GM19324 (cell line): ENCODE measurements at regions not wholly inside any gene's neighbourhood (a gene's known extent, or its start where the extent isn't known, plus 50 kb on each side); places are given as distances from the start of the nearest gene placed in this dataset.

Source experiments
- ATAC-seq: cut with Tn5 transposase; IDR thresholded peaks from one replicate; pipeline ENCODE4 v1.9.1; 2021; ENCODE audit warnings: mild to moderate bottlenecking, moderate library complexity; ENCODE audit not compliant: unreplicated experiment, low FRiP score

DNA sequence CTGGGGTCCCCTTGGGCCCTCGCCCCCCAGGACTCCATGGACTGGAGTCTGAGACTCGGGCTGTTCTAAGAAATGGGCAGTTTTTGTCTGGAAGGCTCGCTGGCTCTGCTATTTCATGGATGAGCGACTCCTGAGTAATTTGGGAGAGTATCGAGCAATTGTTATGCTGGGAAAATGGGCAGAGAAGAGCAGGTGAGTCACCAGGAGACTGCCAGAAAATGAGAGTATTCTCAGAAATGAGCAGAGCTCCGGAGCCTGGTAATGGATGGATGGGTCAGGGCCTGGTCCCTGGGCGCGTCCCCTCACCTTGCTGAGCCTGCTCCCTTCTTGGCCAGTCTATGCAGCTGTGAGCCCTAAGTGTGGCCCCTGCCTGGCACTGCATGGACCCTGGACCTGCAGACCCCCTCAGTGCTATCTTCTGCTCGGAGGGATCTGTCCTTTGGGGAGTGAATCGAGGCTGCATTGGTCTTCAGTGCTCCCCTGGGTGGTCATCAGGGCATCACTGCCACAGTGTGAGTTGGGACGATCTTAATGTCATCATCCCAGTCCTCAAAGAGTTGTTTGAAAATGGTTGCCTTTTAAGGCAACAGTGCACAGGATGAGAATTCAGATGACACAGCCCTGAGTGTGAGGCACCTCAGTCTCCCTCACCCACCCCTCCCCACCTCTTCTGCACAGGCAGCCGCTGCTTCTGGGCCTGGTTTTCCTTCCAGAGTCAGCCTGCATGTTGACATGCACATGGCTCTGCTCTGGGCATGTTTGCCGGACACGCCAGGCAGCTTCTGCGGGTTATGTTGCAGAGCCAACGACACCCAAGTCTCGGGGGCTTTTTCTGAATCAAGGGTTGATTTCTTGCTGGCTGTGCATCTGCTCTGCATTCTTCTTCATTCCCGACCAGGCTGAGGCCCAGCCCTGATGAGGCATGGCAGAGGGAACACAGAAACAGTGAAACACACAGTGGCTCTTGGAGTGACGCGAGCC lies 519.0 kb downstream of the TBC1D22A start:
- no peak for ATAC-seq

DNA sequence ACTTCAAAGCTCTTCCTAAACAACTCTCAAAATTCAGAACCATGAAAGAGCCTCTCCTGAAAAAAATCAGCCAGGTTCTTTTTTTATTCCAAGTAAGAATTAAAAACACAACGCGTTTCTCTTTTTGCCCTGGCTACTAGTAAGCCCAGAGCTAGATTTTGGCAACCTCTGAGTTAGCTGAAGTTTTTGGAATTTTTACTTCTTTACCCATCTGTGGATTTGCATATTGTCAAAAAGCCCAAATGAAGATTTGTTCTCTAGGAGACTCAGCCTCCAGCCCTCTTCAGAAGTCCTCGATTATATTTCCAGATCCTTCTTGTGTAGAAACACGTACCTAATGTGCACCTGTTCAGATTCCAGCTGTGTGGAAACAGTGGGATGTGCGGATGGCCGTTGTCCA lies 517.9 kb downstream of the TBC1D22A start:
- ATAC-seq, result no peak

DNA sequence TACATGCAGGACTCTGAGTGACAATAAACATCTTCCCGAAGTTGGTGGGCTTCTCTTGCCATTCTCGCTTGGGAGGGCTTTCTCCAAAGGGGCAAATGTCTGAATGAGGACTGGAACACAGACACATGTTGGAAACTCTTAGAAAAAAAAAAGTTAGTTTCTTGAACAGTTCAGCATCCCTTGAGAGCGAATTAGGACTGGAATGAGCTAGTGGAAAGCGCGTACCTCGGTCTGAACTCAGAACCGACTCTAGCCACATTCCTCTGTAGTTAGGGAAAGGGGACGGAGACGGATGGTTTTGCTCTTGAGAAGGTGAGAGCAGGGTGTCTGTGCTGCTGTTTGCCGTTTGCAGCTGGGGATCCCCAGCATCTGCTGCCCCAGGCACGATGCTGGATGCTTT lies 517.3 kb downstream of the TBC1D22A start:
- ATAC-seq, result no peak

DNA sequence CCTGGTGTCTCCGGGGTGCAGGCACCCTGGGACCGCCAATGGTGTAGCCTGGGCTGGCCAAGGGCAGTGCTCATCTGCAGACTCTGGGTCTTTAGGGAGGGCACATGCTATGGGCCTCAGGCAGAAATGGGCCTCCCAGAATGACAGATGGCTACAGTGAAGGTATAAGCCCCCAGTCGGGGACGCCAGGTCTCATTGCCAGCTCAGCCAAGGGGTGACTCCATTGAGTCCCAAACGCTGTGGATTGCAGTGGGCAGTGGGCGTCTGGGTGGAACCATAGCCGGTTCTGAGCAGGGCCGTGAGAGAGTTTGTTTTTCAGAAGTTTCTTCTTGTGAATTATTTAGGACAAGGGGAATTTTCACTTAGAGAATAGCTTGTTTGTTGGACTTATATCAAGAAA lies 516.9 kb downstream of the TBC1D22A start:
- ATAC-seq, result no peak

DNA sequence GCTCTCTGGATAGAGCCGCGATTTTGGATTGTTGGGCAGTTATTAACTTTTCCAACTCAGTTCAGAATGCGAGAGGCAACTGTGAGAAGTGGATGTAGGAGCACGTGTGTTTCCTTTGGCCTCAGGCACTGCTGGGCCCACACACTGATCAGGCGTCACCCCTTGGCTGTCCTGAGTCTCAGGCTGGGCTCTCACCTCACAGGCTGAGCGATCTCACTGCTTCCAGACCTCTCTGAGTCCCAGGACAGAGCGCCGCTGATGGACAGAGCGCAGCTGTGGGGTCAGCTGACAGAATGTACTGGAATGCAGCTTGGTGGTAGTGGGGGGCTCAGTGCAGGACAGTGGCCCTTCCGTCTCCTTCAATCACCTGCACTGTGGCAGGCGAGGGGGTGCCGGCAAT lies 516.2 kb downstream of the TBC1D22A start:
- ATAC-seq, result no peak

DNA sequence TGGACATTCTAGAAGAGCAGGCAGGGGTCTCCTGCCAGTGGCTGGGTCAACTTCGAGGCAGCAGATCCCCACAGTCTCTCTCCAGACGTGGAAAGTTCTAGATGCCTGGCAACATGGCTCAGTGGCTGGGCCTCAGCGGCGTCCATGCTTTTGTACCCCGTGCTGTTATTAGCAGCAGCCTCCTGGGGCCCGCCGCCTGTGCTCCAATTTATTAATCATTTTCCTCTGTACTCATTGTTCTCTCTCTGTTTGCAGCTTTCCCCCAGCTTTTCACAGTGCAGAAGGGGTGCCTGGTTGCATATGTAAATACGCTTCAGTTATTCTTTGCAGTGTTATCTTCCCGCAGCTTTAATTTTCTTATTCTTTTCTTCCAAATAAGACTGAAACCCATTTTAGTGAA lies 515.1 kb downstream of the TBC1D22A start:
- ATAC-seq, result no peak

DNA sequence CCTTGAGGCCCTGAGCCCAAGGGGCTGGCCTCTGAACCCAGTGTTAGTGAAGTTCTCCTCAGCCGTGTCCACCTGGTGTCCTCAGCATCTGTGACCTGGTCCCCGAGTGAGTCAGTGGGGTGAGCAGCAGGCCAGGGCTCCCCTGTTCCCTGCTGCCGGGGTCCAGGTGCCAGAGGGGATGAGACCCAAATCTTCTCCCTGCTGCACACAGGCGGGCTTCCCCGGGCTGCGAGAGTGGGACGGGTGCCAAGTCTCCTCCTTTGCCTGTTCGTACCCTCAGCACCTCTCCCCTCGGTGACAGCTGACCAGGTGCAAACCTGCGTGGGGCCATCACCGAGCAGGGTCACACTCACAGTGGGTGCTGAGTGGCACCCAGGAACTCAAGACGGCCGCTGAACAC lies 514.5 kb downstream of the TBC1D22A start:
- ATAC-seq, result no peak

DNA sequence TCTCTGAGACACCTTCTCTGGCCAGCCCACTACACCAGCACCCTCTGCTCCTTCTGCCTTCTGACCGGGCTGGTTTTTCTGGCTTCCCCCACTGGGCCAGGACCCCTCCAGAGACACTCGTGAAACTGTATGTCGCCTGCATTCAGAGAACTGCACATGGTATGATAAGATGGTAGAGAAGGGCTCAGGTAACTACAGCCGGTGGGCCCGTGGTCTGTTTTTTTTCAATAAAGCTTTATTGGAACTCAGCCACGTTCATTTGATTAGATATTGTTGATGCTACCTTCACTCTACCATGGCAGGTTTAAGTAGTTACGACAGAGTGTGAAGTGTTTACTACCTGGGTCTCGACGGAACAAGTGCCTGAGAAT lies 514.0 kb downstream of the TBC1D22A start:
- ATAC-seq, result no peak

DNA sequence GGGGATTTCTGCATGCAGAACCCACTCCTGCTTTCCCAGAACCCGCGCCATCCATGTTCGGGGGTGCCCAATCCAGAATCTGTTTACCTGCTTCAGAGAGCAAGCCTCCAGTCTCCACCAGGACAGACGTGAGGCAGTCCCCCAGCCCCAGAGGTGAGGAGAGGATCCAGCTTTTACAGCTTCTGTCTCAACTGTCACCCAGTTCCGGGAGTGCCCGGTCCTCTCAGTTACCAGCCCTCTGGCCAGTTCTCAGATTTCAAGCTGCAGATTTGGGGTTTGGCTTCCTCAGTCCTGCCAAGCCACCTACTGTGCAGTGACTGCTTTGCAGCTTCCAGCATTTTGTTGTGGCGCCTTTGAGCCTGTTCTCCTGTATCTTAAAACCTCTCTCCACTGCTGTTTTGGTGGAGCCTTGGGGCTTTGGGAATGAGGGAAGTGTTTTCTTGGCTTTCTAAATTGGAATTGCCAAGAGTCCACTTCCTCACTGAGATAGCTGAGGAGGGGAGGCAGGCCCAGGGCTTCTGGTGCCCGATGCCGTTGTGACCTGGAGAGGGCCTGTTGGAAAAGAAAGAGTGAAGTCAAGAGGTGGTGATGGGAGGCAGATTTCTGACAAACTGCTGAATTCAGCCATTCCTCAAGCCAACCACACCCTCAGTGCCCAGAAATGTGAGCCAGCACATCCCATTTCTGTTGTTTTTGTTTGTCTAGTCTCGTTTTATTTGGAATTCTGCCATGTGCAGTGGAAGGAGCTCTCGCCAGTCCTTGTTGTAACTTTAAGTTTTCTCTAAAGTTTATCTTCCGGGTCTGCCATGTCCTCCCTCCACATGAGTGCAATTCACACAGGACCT lies 513.4 kb downstream of the TBC1D22A start:
- no peak for ATAC-seq

DNA sequence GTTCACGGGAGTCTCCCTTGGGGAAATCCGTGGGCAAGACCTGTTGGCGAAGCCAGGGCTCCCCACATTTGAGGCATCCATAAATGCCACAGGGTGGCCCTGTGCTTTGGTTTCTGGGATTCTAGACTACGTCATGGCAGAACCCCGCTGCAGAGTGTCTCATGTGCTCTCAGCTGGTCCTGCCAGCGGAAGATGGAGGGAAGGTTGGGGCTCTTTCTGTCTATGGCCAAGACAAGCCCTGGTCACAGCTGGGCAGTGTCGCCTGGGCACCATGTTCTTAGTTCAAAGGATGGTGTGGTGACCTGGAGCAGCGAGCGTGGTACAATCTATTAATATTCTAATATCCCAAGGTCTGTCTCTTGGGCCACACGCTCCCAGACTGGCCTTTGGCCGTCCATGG lies 511.7 kb downstream of the TBC1D22A start:
- no peak for ATAC-seq

DNA sequence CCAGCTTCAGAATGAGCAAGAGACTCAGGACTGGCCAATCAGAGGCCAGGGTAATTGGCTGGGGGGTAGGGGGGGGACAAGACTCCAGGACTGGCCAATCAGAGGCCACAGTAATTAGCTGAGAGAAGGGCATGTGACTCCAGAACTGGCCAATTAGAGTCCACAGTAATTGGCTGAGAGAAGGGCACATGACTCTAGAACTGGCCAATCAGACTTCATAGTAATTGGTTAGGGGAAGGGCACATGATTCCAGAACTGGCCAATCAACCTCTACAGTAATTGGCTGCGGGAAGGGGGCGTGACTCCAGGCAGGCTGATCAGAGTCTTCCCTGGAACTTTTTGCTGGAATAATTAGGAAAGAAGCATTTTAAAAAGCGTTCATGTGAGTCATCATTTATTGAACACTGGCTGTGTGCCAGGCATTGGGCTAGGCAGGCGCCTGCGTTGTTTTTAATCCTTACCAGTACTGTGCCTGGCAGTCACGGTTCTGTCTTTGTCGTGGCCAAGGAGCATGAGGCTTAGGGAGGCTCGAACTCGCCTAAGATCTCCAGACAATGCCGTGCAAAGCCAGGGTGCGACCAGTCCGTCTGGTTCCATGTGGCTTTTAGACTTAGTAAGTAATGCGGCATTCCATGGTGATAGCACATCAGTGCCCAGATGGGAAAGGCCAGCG lies 508.1 kb downstream of the TBC1D22A start:
- ATAC-seq, result no peak

DNA sequence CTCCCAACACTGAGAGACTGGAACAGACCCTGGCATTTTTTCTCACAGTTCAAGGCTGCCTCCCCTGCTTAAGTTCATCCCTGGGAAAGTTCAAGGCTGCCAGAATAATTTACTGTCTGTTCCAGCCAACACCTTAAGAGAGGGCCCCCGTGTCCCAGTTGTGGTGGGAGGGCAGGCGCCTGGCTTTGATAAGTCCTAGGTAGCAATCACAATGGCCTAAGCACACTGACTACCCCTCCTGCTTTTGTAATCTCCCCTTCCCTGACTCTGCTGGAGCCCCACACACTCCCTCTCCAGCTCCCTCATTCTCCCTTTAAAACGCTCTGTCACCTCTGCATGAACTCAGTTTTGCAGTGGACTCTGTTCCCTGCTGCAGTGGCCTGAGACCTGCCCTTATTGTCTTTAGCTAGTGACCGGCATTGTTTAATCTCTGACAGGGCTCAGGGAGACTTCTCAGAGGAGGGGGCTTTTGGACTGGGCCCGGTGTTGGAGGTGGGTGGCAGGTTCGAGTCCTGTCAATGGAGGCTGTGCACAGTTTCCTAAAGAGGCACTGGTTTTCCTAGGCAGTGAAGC lies 507.2 kb downstream of the TBC1D22A start:
- ATAC-seq, result no peak

DNA sequence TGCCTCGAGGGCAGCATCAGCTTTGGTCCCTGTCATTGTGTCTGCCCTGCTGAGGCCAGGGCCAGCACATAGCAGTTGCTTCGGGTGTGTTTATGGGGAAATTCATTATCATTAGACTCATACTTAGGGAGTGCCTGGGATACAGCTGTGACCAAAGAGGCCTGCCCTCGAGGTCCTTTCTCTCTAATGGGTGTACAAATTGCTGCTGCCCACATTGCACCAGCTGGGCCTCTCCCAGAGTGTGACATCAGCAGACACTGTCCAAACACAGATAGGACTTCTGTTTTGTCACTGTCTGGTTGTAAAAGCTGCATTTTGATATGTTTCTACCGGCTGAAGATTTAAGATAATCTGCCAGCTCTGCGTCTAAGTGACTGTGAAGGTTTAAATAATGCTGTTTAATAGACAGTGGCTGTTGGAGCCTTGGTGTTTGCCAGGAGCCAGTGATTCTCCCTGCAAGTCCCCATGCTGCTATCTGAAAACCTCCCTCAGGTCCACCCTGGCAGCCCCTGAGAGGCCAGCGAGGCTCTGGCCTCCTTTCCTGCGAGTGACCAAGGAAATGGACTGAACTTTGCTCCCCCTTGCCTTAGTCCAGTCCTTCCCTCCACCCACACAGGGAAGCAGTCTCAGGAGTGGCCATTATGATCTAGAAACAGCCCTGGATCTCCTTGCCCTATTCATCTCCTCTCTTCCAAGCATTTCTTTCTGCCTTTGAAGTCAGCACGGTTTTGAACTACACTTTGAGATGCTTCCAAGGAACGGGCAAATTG lies 505.2 kb downstream of the TBC1D22A start:
- ATAC-seq, result no peak

DNA sequence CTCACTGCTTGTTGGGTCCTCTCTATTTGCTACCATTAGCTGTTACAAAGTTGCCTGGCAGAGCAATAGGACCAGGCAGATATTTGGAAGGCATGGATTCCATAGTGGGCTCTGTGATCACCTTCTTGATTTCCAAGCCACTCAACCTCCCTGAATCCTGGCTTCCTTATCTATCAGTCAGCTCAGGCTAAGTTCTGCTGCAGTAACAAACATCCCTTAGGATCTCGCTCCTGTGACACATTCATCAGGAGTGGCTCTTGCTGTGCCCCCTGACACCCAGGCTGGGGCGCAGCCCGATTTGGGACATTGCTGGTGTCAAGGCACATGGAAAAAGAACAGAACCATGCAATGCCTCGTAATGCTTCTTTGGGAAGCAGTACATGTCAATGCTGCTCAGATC lies 503.9 kb downstream of the TBC1D22A start:
- no peak for ATAC-seq

DNA sequence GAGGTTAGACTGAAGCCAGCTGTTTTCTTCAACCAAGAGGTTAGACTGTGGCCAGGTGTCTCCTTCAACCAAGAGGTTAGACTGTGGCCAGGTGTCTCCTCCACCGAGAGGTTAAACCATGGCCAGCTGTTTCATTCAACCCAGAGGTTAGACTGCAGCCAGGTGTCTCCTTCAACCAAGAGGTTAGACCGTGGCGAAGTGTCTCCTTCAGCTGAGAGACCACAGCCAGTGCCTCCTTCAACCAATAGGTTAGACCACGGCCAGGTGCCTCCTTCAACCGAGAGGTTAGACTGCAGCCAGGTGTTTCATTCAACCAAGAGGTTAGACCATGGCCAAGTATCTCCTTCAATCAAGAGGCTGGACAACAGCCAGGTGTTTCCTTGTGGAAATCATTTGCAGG lies 498.1 kb downstream of the TBC1D22A start:
- no peak for ATAC-seq

DNA sequence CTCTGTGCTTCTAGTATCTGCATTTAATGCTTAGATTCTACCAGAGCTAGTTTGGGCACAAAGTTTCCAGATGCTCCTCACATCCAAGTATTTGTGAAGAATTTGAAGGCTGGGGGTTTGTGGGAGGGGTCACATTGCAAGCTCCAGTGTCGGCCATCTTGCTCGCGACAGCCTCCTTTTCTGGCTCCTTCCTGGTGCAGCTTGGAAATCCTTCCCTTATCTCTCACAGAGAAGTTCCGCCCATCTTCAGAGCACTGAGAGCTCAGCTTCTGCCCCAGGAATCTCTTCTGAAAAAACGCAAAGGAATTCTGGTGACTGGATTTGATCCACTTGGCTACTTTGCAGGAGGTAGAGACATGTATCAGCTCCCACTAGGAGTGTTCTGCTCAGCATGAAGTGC lies 497.5 kb downstream of the TBC1D22A start:
- no peak for ATAC-seq

DNA sequence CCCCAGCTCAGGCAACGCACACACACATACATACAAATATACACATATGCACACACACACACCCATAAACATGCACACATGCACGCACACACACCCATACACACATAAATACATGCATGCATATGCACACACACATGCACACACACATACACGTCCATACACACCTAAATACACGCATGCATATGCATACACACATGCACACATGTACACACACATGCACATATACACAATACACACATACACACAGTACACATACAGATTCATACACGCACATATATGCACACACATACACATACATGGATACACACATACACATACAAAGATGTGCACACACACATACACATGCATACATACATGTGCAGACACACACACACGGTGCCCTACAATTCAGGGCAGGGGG lies 496.6 kb downstream of the TBC1D22A start:
- no peak for ATAC-seq

DNA sequence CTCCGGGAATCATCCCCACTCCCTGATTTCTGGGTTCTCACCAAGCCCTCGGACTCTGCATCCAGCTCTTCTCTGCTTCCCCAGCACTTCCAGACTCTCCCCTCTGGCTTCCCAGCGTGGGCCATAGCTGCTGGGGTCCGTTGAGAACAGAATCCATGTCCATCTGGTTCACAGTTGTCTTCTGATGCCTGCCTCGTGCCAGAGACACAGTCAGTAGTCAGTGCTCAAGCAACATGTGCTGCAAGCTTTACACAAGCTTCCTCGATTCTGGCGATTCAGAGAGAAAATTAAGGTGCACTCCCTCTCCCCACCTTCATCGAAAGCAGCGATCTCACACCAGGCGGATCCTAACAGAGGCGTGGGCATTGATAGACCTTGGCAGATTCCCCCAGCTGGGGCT lies 495.5 kb downstream of the TBC1D22A start:
- ATAC-seq, result no peak

DNA sequence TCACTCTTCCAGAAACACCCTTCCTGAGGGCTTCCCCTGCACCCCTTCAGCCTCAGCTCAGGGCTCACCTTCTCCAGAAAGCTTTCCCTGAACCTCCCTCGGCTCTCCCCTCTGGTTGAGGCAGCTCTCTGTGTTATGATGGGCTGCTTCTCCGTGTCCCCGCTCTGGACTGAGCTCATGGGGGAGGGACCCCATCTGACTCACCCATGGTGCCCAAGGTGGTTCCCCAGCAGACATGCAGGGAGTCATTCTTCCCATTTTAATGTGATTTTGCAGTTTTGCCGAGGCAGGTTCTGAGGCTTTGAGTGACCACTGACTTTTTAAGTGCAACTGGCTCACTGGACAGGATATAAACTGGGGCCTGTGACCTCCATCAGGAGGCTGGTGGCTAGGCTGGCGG lies 495.1 kb downstream of the TBC1D22A start:
- no peak for ATAC-seq

DNA sequence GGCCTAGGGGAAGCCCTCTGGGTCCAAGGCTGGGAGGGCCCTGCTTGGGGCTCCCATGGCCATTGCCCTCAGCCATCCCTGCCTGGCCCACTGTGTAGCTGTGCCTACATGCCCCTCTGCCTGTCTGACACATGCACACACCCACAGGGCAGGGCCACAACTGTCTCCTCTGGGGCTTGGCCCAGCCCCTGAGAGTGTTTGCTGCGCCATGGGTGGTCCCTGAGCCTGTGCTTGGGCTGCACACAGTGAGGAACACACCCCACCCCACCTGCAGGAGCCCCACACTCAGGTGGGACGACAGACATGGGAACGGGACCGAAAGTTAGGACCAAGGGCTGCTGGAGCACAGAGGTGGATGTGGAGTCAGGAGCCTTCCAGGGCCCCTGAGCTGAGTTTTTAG lies 489.5 kb downstream of the TBC1D22A start:
- no peak for ATAC-seq
